A549 (cell line): ENCODE measurements at regions not wholly inside any gene's neighbourhood (a gene's known extent, or its start where the extent isn't known, plus 50 kb on each side); places are given as distances from the start of the nearest gene placed in this dataset.

Experiments used
- BHLHE40 ChIP-seq: IDR thresholded peaks from 2 replicates; pipeline ENCODE4 v1.6.1; 2012; ENCODE audit warnings: low read depth, low read length, inconsistent platforms
- CBX8 ChIP-seq: fragments of 200-600 bp; sonication (generic); IDR thresholded peaks from 2 replicates; pipeline ENCODE4 v1.6.1; 2016
- EHF ChIP-seq: fragments of 250-450 bp; sonication (Bioruptor Pico); IDR thresholded peaks from 2 replicates; pipeline ENCODE4 v1.5.0; 2020; ENCODE audit warnings: mild to moderate bottlenecking
- EP300 ChIP-seq, 2 experiments: fragments of >200 bp; sonication (Bioruptor Twin); formaldehyde crosslinking; IDR thresholded peaks; 2 replicates in 1 of 2; 3 replicates in 1 of 2; pipeline ENCODE4 v1.6.1; 2016 to 2017
- FOSL2 ChIP-seq, 2 experiments: fragments of 450-650 bp in 1 of 2; fragments of >200 bp in 1 of 2; sonication (Bioruptor Twin) in 1 of 2; formaldehyde crosslinking; IDR thresholded peaks; 2 replicates each; pipeline versions ENCODE4 v1.5.0 to v1.6.1; 2016 to 2020; ENCODE audit warnings: mild to moderate bottlenecking in 1 of 2, moderate library complexity in 1 of 2
- JUN ChIP-seq, 2 experiments: fragments of >200 bp; sonication (Bioruptor Twin); formaldehyde crosslinking; IDR thresholded peaks; 2 replicates in 1 of 2; 3 replicates in 1 of 2; pipeline ENCODE4 v1.6.1; 2016 to 2017
- JUNB ChIP-seq: fragments of >200 bp; sonication (Bioruptor Twin); formaldehyde crosslinking; IDR thresholded peaks from 2 replicates; pipeline ENCODE4 v1.6.1; 2016
- KDM5A ChIP-seq: fragments of 200-600 bp; sonication (generic); IDR thresholded peaks from 2 replicates; pipeline ENCODE4 v1.6.1; 2016; ENCODE audit warnings: antibody characterized with exemption, mild to moderate bottlenecking
- MYC ChIP-seq: IDR thresholded peaks from 2 replicates; pipeline ENCODE4 v1.6.1; 2012; ENCODE audit warnings: mild to moderate bottlenecking, inconsistent platforms, low read length, improper control_type of control experiment, borderline replicate concordance
- POLR2A ChIP-seq: IDR thresholded peaks from 2 replicates; pipeline ENCODE4 v1.6.1; 2012; ENCODE audit warnings: mild to moderate bottlenecking, low read length
- TP53 ChIP-seq: fragments of 250-450 bp; sonication (Bioruptor Pico); IDR thresholded peaks from 2 replicates; pipeline ENCODE4 v1.5.0; 2021; ENCODE audit warnings: mild to moderate bottlenecking, moderate library complexity
- TF ChIP-seq, protein P1 (sequence below): fragments of >200 bp; sonication (Bioruptor Twin); formaldehyde crosslinking; IDR thresholded peaks from 3 replicates; pipeline ENCODE4 v1.5.1; 2016

DNA sequence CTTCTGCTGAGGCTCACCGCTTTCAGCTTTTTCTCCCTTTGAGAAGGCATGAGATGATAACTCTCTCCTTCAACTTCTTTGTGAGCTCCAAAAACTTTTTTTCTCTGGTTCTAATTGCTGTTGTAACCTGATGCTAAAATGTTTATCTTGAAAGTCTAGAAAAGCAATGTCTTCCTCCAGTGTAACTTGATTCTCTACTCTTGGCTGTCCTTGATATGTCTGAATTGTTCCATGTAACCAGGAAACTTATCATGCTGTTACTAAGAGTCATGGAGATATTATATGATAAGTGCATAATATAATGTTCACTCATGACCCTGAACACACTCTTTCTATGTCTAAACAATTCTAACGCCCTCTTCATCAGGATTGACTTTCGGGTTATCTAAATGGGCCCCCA lies 128.0 kb upstream of the ABCA1 start:
- no peak for TF ChIP-seq FOSL2 (IDR thresholded peaks at IDR 0.05)
- no peak for TF ChIP-seq FOSL2 (CRISPR knock-in tag; IDR thresholded peaks at IDR 0.05)
- no peak for TF ChIP-seq EP300 (IDR thresholded peaks at IDR 0.05)
- TF ChIP-seq BHLHE40: no peak
- TF ChIP-seq, protein P1, sequence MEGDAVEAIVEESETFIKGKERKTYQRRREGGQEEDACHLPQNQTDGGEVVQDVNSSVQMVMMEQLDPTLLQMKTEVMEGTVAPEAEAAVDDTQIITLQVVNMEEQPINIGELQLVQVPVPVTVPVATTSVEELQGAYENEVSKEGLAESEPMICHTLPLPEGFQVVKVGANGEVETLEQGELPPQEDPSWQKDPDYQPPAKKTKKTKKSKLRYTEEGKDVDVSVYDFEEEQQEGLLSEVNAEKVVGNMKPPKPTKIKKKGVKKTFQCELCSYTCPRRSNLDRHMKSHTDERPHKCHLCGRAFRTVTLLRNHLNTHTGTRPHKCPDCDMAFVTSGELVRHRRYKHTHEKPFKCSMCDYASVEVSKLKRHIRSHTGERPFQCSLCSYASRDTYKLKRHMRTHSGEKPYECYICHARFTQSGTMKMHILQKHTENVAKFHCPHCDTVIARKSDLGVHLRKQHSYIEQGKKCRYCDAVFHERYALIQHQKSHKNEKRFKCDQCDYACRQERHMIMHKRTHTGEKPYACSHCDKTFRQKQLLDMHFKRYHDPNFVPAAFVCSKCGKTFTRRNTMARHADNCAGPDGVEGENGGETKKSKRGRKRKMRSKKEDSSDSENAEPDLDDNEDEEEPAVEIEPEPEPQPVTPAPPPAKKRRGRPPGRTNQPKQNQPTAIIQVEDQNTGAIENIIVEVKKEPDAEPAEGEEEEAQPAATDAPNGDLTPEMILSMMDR: no peak
- no peak for TF ChIP-seq POLR2A
- no peak for TF ChIP-seq EHF (CRISPR knock-in tag)
- TF ChIP-seq MYC: no peak
- no peak for TF ChIP-seq KDM5A
- no peak for TF ChIP-seq CBX8
- TF ChIP-seq JUN (IDR thresholded peaks at IDR 0.05): no peak
- no peak for TF ChIP-seq JUNB
- TF ChIP-seq TP53 (CRISPR knock-in tag): no peak
